ENCODE measurements at regions not wholly inside any gene's neighbourhood (a gene's known extent, or its start where the extent isn't known, plus 50 kb on each side); places are given as distances from the start of the nearest gene placed in this dataset.

DNA sequence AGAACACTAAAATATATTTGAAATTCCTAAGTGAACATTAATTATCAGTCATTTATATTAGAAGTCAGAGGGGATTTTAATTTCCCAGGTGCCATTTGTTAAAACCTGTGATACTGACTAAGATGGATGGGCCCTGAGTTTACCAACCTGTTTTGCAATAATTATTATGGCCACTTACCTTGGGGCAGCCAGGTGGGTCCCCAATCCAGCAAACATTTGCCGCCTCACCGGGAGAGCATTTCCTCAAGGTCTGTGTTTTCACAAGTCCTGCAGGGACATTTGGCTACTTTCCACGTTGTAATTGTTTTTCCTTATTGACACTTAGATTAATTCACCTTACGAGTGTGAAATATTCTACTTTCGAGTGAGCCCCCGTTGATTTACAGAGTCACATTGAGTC is 251.2 kb upstream of the PPP2R2D start:
- TF ChIP-seq, protein P1, sequence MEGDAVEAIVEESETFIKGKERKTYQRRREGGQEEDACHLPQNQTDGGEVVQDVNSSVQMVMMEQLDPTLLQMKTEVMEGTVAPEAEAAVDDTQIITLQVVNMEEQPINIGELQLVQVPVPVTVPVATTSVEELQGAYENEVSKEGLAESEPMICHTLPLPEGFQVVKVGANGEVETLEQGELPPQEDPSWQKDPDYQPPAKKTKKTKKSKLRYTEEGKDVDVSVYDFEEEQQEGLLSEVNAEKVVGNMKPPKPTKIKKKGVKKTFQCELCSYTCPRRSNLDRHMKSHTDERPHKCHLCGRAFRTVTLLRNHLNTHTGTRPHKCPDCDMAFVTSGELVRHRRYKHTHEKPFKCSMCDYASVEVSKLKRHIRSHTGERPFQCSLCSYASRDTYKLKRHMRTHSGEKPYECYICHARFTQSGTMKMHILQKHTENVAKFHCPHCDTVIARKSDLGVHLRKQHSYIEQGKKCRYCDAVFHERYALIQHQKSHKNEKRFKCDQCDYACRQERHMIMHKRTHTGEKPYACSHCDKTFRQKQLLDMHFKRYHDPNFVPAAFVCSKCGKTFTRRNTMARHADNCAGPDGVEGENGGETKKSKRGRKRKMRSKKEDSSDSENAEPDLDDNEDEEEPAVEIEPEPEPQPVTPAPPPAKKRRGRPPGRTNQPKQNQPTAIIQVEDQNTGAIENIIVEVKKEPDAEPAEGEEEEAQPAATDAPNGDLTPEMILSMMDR (IDR thresholded peaks at IDR 0.05; ENCODE audit: insufficient read depth, low read length, poor library complexity, severe bottlenecking): no peak
- DNase-seq (ENCODE audit: low read depth): no peak
- Histone ChIP-seq H3K36me3 (ENCODE audit: control insufficient read depth, insufficient read depth, low read length) (no peaks in the 10 kb centered on the region), H3K27me3 (ENCODE audit: control insufficient read depth, insufficient read depth, low read length) (peaks cover 3% of the 10 kb centered on the region), H3K4me3 (ENCODE audit: low read depth, low read length) (no peak overlapping the region)

DNA sequence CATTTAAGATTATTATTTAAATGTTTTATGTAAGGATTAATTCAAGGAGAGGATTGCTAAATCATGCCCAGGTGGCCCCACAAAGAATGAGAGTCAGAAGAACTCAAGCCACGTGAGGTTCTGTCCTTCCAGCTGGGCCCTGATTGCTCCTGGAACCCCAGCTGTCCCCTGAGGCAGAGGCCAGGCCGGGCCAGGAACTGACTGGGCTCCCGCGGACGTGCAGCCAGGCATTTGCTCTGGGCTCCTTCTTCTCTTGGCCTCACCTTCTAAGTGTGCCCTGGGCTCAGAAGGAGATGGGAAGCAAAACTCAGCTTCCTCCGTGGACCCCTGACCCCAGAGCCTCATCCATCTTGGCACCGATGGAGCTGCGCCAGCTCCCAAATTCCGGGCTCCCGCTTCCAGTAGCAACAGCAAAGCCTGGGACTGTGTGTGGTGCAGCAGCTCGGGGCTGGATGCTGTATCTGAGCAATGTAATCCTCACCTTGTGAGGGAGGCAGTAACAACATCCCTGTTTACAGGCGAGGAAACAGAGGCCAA is 250.6 kb upstream of the PPP2R2D start:
- TF ChIP-seq, protein P1 (IDR thresholded peaks at IDR 0.05; ENCODE audit: insufficient read depth, low read length, poor library complexity, severe bottlenecking): no peak
- no peaks in the 10 kb centered on the region for H3K36me3 ChIP-seq (ENCODE audit: control insufficient read depth, insufficient read depth, low read length)
- DNase-seq (ENCODE audit: low read depth): no peak
- no peak overlapping the region for H3K4me3 ChIP-seq (ENCODE audit: low read depth, low read length)
- H3K27me3 ChIP-seq (ENCODE audit: control insufficient read depth, insufficient read depth, low read length): peaks cover 3% of the 10 kb centered on the region

DNA sequence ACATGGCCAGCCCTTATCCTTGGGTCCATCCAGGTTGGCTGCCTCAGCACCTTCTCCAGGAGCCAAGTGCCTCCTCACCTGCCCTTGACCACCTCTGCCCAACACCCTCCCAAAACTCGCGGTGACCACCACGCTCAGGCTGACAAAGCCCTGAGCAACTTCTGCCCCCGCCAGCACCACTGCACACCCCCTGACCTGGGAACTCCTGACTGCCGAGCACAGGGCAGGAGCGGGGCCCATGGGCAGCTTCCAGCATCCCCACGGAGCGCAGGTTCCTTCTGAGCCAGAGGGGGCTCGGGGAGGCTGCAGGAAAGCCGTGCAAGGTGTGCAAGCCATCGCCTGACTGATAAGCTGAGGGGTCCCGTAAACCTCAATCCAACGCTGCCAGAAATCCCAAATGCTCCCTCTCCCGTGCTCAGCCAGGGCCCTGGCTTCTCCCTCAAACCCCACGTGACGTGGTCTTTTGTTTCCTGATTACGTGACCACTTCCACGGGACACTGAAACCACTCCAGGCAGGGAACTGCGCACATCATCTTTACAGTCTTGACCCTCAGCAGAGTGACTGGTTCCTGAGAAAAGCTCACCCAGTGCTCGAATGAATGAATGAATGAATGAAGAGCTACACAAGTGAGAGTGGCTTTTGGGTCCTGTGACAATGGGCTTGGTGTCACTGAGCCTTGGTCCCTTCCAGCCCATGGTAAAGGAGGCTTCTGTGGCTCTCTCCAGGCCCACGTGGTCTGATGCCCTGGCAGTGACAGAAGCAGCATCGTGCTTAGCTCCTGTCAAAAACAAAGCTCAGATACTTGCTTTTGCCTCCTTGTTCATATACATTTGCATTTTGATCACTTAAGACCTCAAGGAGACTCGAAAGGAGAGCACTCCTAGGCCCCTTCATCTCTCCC is 249.8 kb upstream of the PPP2R2D start:
- no peak overlapping the region for H3K4me3 ChIP-seq (ENCODE audit: low read depth, low read length)
- TF ChIP-seq, protein P1 (IDR thresholded peaks at IDR 0.05; ENCODE audit: insufficient read depth, low read length, poor library complexity, severe bottlenecking): no peak
- no peak for DNase-seq (ENCODE audit: low read depth)
- H3K27me3 ChIP-seq (ENCODE audit: control insufficient read depth, insufficient read depth, low read length): peaks cover 3% of the 10 kb centered on the region
- no peaks in the 10 kb centered on the region for H3K36me3 ChIP-seq (ENCODE audit: control insufficient read depth, insufficient read depth, low read length)

DNA sequence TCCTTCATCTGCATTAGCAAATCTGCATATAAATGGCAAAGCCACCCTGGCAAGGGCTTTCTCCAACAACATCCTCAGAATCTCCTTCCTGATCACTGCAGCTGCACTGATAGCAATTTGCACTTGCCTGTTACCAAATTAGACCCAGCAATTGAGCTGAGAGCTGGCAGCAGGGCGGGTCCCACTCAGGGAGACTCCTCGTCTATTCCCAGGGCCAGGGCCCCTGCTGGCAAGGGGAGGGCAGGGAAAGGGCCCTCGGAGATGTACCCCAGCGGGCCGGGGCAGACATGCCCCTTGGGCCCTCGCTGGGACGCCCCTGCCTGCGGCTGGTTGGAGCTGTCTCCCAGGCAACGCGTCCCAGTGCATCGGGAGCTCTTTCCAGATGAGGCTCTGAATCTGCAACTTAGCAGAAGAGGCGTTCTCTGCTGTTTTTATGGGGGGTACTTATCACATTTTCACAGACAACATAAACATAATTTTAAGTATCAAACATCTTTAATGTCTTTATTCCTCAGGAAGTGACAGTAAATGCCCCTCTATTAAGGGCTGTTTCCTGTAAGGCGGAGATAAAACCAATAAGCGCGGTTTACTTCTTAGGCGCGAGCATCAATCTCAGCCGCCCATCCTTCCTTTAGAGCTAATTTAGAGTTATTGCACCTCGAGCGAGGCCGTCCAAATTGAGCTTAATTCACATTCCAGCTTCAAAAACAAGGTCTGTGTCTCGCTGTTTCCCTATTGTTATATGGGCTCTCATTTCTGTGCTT is 249.0 kb upstream of the PPP2R2D start:
- TF ChIP-seq, protein P1 (IDR thresholded peaks at IDR 0.05; ENCODE audit: insufficient read depth, low read length, poor library complexity, severe bottlenecking): no peak
- no peak overlapping the region for H3K4me3 ChIP-seq (ENCODE audit: low read depth, low read length)
- peaks cover 3% of the 10 kb centered on the region for H3K27me3 ChIP-seq (ENCODE audit: control insufficient read depth, insufficient read depth, low read length)
- no peak for DNase-seq (ENCODE audit: low read depth)
- no peaks in the 10 kb centered on the region for H3K36me3 ChIP-seq (ENCODE audit: control insufficient read depth, insufficient read depth, low read length)

DNA sequence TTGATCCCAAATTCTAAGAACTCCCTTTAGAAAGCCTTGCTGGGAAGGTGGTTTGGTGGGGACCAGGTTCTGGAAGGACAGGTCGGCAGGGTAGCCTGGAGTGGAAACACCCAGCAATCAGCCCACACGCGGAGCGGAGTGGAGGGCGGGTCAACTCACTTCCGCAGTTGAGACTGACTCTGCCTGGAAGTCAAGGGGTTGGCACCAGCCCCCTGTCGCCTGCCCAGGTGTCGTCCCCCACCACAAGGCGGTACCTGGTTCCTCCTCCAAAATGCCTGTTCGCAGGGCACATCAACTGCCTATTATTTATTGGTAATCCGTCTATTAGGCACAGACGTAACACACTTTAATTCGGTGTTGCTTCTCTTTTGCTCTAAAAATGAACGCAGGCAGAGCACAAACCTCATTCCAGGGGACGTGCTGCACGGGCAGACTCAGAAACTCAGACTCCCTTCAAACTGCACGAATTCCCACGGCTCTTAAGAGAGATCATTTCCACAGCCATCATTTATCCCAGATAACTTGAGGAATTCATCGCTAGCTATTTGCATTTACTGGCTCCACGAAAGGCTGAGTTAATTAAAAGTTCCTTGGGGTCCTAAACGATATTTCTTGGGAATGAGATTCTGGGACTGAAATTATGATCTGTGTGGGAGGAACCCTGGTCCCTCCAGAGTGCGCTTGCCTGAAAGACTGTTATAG is 248.2 kb upstream of the PPP2R2D start:
- DNase-seq (ENCODE audit: low read depth): no peak
- H3K36me3 ChIP-seq (ENCODE audit: control insufficient read depth, insufficient read depth, low read length): no peaks in the 10 kb centered on the region
- H3K4me3 ChIP-seq (ENCODE audit: low read depth, low read length): no peak overlapping the region
- TF ChIP-seq, protein P1 (IDR thresholded peaks at IDR 0.05; ENCODE audit: insufficient read depth, low read length, poor library complexity, severe bottlenecking): no peak
- peaks cover 3% of the 10 kb centered on the region for H3K27me3 ChIP-seq (ENCODE audit: control insufficient read depth, insufficient read depth, low read length)

All from kidney epithelial cell (primary cell).